Endothelial cell of umbilical vein (primary cell): ENCODE measurements at regions not wholly inside any gene's neighbourhood (a gene's known extent, or its start where the extent isn't known, plus 50 kb on each side); places are given as distances from the start of the nearest gene placed in this dataset.

Experiments used
- BruUV-seq: library from RNA; stranded (reverse); fragments of 400-500 nt; replicated peaks from 2 replicates; lab custom pipeline; 2021; lab: Mats Ljungman, UMichigan
- CTCF ChIA-PET: fragments of 300-600, 350-600 bp; sonication (Branson Sonifier 250); formaldehyde crosslinking; loops from one replicate; lab custom pipeline; 2021; ENCODE audit warnings: antibody characterized with exemption, inconsistent platforms; lab: Charles Lee
- POLR2A ChIA-PET: fragments of 300-600, 350-600 bp; sonication (Branson Sonifier 250); formaldehyde crosslinking; loops from one replicate; lab custom pipeline; 2021; ENCODE audit warnings: antibody characterized with exemption, inconsistent platforms; lab: Charles Lee
- DNase-seq: peaks from one replicate; pipeline ENCODE4 v3.0.0-alpha.2; 2011; ENCODE audit warnings: low read depth, low spot score
- FAIRE-seq: peaks from 2 replicates; lab custom pipeline; 2011; peaks lifted over from hg19 to GRCh38; lab: Jason Lieb, UNC
- H2AFZ ChIP-seq: 2 replicates; pipeline ENCODE4 v1.6.0; 2012; ENCODE audit warnings: low read depth, low read length, control low read depth, inconsistent platforms
- H3K27ac ChIP-seq: 2 replicates; pipeline ENCODE4 v1.5.1; 2011; ENCODE audit warnings: low read depth, mild to moderate bottlenecking, control low read depth, low read length, moderate library complexity; ENCODE audit not compliant: insufficient read depth
- H3K27me3 ChIP-seq, 2 experiments: 2 replicates each; pipeline versions ENCODE4 v1.6.0 to v1.6.1; 2011; ENCODE audit warnings: low read length in 2 of 2, mixed read lengths in 1 of 2; ENCODE audit not compliant: control insufficient read depth in 2 of 2, insufficient read depth in 2 of 2
- H3K36me3 ChIP-seq, 2 experiments: 2 replicates in 1 of 2; 3 replicates in 1 of 2; pipeline ENCODE4 v1.5.1; 2011; ENCODE audit warnings: low read length in 2 of 2, mild to moderate bottlenecking in 1 of 2, moderate library complexity in 1 of 2; ENCODE audit not compliant: control insufficient read depth in 2 of 2, insufficient read depth in 2 of 2; ENCODE audit errors: extremely low read depth in 1 of 2
- H3K4me1 ChIP-seq: 3 replicates; pipeline ENCODE4 v1.5.1; 2011; ENCODE audit warnings: mild to moderate bottlenecking, low read length; ENCODE audit not compliant: control insufficient read depth, insufficient read depth; ENCODE audit errors: extremely low read depth
- H3K4me2 ChIP-seq: 2 replicates; pipeline ENCODE4 v1.6.1; 2011; ENCODE audit warnings: low read length, control low read depth, mixed read lengths; ENCODE audit not compliant: insufficient read depth
- H3K4me3 ChIP-seq, 3 experiments: fragments of 200-600 bp in 1 of 3; sonication (generic), shearing (Covaris generic) in 1 of 3; replicated peaks in 1 of 3; 2 replicates each; pipeline ENCODE4 v1.5.1; 2011 to 2016; ENCODE audit warnings: control low read depth in 3 of 3, low read length in 3 of 3, mild to moderate bottlenecking in 2 of 3, inconsistent platforms in 1 of 3, low read depth in 1 of 3, moderate library complexity in 1 of 3; ENCODE audit not compliant: insufficient read depth in 1 of 3
- H3K79me2 ChIP-seq: 2 replicates; pipeline ENCODE4 v1.6.0; 2012; ENCODE audit warnings: low read length, inconsistent platforms; ENCODE audit not compliant: control insufficient read depth, insufficient read depth
- H3K9ac ChIP-seq: replicated peaks from 2 replicates; pipeline ENCODE3; 2011; ENCODE audit warnings: low read length, control low read depth; ENCODE audit not compliant: insufficient read depth; ENCODE audit errors: extremely low read depth
- H3K9me1 ChIP-seq: replicated peaks from 3 replicates; pipeline ENCODE4 v1.6.0; 2011; ENCODE audit warnings: mild to moderate bottlenecking, low read length; ENCODE audit not compliant: control insufficient read depth, insufficient read depth; ENCODE audit errors: extremely low read depth
- H3K9me3 ChIP-seq: replicated peaks from 2 replicates; pipeline ENCODE4 v1.5.1; 2012; ENCODE audit warnings: low read length, inconsistent platforms; ENCODE audit not compliant: control insufficient read depth, insufficient read depth
- H4K20me1 ChIP-seq: replicated peaks from 2 replicates; pipeline ENCODE3; 2011; ENCODE audit warnings: mild to moderate bottlenecking, low read length; ENCODE audit not compliant: control insufficient read depth, insufficient read depth; ENCODE audit errors: extremely low read depth
- EZH2 ChIP-seq: IDR thresholded peaks from 2 replicates; pipeline ENCODE4 v1.6.1; 2012; ENCODE audit warnings: borderline replicate concordance, low read depth, mild to moderate bottlenecking, moderate library complexity, low read length, inconsistent platforms; ENCODE audit not compliant: severe bottlenecking
- FOS ChIP-seq: IDR thresholded peaks from 2 replicates; pipeline ENCODE4 v1.6.1; 2011; ENCODE audit warnings: mild to moderate bottlenecking, low read length, moderate library complexity, borderline replicate concordance; ENCODE audit not compliant: insufficient read depth
- GATA2 ChIP-seq: IDR thresholded peaks from 2 replicates; pipeline ENCODE4 v1.7.0; 2011; ENCODE audit warnings: low read depth, mild to moderate bottlenecking, moderate library complexity, mixed read lengths, low read length; ENCODE audit not compliant: insufficient read length, insufficient read depth
- JUN ChIP-seq: IDR thresholded peaks from 2 replicates; pipeline ENCODE4 v1.6.1; 2011; ENCODE audit warnings: borderline replicate concordance, low read depth; ENCODE audit not compliant: insufficient read length, insufficient read depth
- MAX ChIP-seq: IDR thresholded peaks from 2 replicates; pipeline ENCODE4 v1.6.1; 2011; ENCODE audit not compliant: insufficient read depth, insufficient read length
- MYC ChIP-seq: IDR thresholded peaks from one replicate; pipeline ENCODE4 v1.6.1; 2011; ENCODE audit warnings: mild to moderate bottlenecking, low read depth, low read length
- POLR2A ChIP-seq: IDR thresholded peaks from 2 replicates; pipeline ENCODE4 v1.6.1; 2012; ENCODE audit warnings: low read depth, mild to moderate bottlenecking, control low read depth, low read length
- POLR2AphosphoS5 ChIP-seq: IDR thresholded peaks from 2 replicates; pipeline ENCODE4 v1.6.1; 2012; ENCODE audit warnings: low read depth, mild to moderate bottlenecking, control low read depth, low read length, moderate library complexity; ENCODE audit not compliant: insufficient read depth
- dilution Hi-C: fragments of 300-500 bp; cut with MboI; formaldehyde crosslinking; loops from one replicate; pipeline ENCODE4 v1.15.0; 2019; ENCODE audit warnings: low sequenced_read_pairs; ENCODE audit not compliant: extremely low pct_ligation_motif_present
- intact Hi-C: fragments of 100-400 bp; cut with micrococcal nuclease; formaldehyde crosslinking; loops from one replicate; pipeline ENCODE4 v1.10.0; 2022
- TF ChIP-seq, protein P1 (sequence below), 2 donors: IDR thresholded peaks; 1 replicate in 1 of 2; 2 replicates in 1 of 2; pipeline ENCODE4 v1.5.1; 2011; ENCODE audit warnings: low read length in 2 of 2, mild to moderate bottlenecking in 2 of 2, moderate library complexity in 2 of 2, control low read depth in 1 of 2, inconsistent platforms in 1 of 2, low read depth in 1 of 2; ENCODE audit not compliant: insufficient read depth in 1 of 2; ENCODE audit errors: extremely low read depth in 1 of 2

DNA sequence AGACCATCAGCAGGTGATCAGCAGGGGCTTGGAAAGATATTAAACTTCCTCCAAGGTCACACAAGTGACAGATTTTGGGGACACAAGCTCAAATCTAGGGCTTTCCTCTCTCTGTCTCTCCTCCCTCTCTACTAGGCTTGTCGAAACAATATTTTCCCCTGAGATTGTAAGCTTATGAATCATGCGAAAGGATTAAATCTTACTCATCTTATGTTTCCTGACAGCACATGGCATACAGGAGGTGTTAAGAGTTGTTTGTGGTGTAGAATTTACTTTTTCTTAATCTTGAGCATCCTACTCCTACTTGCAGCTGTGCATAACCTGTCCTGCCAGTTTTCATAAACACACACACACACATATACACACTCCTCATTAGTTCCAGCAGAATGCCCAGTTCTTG is 186.3 kb downstream of the MARCHF11 start:
- peak; percentile 77 for FAIRE-seq
- Histone ChIP-seq H3K4me1 (peaks cover 27% of the 10 kb centered on the region), H3K9ac (peak overlapping the region; percentile 30), H3K27me3 (no peaks in the 10 kb centered on the region), H3K9me3 (peaks cover 4% of the 10 kb centered on the region), H3K4me3 (no peak overlapping the region), H3K27ac (peak overlapping the region; percentile 82), H3K36me3 (no peaks in the 10 kb centered on the region), H4K20me1 (no peaks in the 10 kb centered on the region), H2AFZ (no peak overlapping the region), H3K79me2 (no peaks in the 10 kb centered on the region), H3K9me1 (no peaks in the 10 kb centered on the region), H3K4me2 (peak overlapping the region; percentile 51)
- peak; percentile 62 for DNase-seq
- intact Hi-C loops (loop anchor here (1.0 to 10.0 kb wide), 7 partner anchors 55 to 627 kb away; partner anchors contain the start of gene FBXL7), dilution Hi-C loops (no loop called here)
- ChIA-PET CTCF (interaction anchor here (0.9 to 5.4 kb wide), 30 partner anchors 9 to 890 kb away, joined by 3 to 218 read pairs (median 6); partner anchors contain the start of gene FBXL7), POLR2A (no interaction called here)
- TF ChIP-seq EZH2 = no peak
- TF ChIP-seq JUN = peak; percentile 38
- TF ChIP-seq MAX = no peak
- no peak for TF ChIP-seq POLR2A
- no peak for TF ChIP-seq POLR2AphosphoS5
- no peak for TF ChIP-seq GATA2
- TF ChIP-seq FOS = no peak
- no TSS peak for BruUV-seq

- FAIRE-seq = no peak
- H2AFZ ChIP-seq = no peak overlapping the region
- peaks cover 4% of the 10 kb centered on the region for H3K9me3 ChIP-seq
- DNase-seq = peak; percentile 82
- peaks cover 27% of the 10 kb centered on the region for H3K4me1 ChIP-seq
- peak overlapping the region; percentile 51 for H3K4me2 ChIP-seq
- no peaks in the 10 kb centered on the region for H3K79me2 ChIP-seq
- ChIA-PET CTCF (interaction anchor here (0.9 to 5.4 kb wide), 26 partner anchors 8 to 889 kb away, joined by 3 to 218 read pairs (median 6); partner anchors contain the start of gene FBXL7), POLR2A (no interaction called here)
- dilution Hi-C loops = no loop called here
- peak overlapping the region in 1 of 3 experiments; percentile 20 for H3K4me3 ChIP-seq
- TF ChIP-seq JUN = peak; percentile 97
- TF ChIP-seq GATA2 = no peak
- TF ChIP-seq, protein P1, sequence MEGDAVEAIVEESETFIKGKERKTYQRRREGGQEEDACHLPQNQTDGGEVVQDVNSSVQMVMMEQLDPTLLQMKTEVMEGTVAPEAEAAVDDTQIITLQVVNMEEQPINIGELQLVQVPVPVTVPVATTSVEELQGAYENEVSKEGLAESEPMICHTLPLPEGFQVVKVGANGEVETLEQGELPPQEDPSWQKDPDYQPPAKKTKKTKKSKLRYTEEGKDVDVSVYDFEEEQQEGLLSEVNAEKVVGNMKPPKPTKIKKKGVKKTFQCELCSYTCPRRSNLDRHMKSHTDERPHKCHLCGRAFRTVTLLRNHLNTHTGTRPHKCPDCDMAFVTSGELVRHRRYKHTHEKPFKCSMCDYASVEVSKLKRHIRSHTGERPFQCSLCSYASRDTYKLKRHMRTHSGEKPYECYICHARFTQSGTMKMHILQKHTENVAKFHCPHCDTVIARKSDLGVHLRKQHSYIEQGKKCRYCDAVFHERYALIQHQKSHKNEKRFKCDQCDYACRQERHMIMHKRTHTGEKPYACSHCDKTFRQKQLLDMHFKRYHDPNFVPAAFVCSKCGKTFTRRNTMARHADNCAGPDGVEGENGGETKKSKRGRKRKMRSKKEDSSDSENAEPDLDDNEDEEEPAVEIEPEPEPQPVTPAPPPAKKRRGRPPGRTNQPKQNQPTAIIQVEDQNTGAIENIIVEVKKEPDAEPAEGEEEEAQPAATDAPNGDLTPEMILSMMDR (IDR thresholded peaks at IDR 0.05; ENCODE audit: extremely low read depth in 1 of 2, insufficient read depth in 1 of 2, low read depth in 1 of 2, low read length in 2 of 2) = peak in 1 of 2 donors; percentile 7
- no peak for TF ChIP-seq MAX
- no peak for TF ChIP-seq EZH2
- TF ChIP-seq MYC = no peak
- no peak for TF ChIP-seq POLR2A
- peak; percentile 89 for TF ChIP-seq FOS
- peak; percentile 25 for TF ChIP-seq POLR2AphosphoS5
- H3K9me1 ChIP-seq = no peaks in the 10 kb centered on the region
- H4K20me1 ChIP-seq = no peaks in the 10 kb centered on the region
- BruUV-seq = no TSS peak
- intact Hi-C loops = loop anchor here (1.0 to 10.0 kb wide), 7 partner anchors 54 to 627 kb away; partner anchors contain the start of gene FBXL7
- no peaks in the 10 kb centered on the region for H3K36me3 ChIP-seq
- H3K27ac ChIP-seq = peak overlapping the region; percentile 82
- H3K9ac ChIP-seq = peak overlapping the region; percentile 30
- no peaks in the 10 kb centered on the region for H3K27me3 ChIP-seq
Observed at GRCh38 chr5:15992918-15993317, 186.7 kb downstream of the MARCHF11 start.
